GM12878 (cell line): ENCODE measurements at regions not wholly inside any gene's neighbourhood (a gene's known extent, or its start where the extent isn't known, plus 50 kb on each side); places are given as distances from the start of the nearest gene placed in this dataset.

Source experiments
- ATAC-seq: fragments of 200-7000 bp; cut with Tn5 transposase; 3 replicates; pipeline ENCODE4 v1.9.1; 2020; ENCODE audit warnings: mild to moderate bottlenecking, moderate library complexity
- BruUV-seq: library from RNA; stranded (reverse); fragments of 400-500 nt; replicated peaks from 2 replicates; lab custom pipeline; 2021; lab: Mats Ljungman, UMichigan
- CTCF ChIA-PET: fragments of 300-600 bp; sonication (Branson Sonifier 250); formaldehyde crosslinking; extraction: SDS; loops from one replicate; lab custom pipeline; 2021; ENCODE audit warnings: inconsistent platforms; lab: Yijun Ruan, JAX
- POLR2A ChIA-PET: fragments of 350-600 bp; formaldehyde crosslinking; extraction: SDS; loops from one replicate; lab custom pipeline; 2021; ENCODE audit warnings: inconsistent platforms; lab: Charles Lee
- RAD21 ChIA-PET: fragments of 300-600 bp; sonication (Branson Sonifier 250); formaldehyde crosslinking; loops from one replicate; lab custom pipeline; 2023; ENCODE audit warnings: antibody characterized with exemption; ENCODE audit not compliant: unreplicated experiment; lab: Charles Lee
- SMC1A ChIA-PET: fragments of 300-600 bp; sonication (Branson Sonifier 250); formaldehyde crosslinking; loops from one replicate; lab custom pipeline; 2023; ENCODE audit not compliant: unreplicated experiment, uncharacterized antibody; lab: Charles Lee
- DNase-seq: peaks from one replicate; pipeline ENCODE4 v3.0.0-alpha.2; 2011; ENCODE audit warnings: low read depth, low spot score
- FAIRE-seq: peaks from 3 replicates; lab custom pipeline; 2011; peaks lifted over from hg19 to GRCh38; lab: Jason Lieb, UNC
- H2AFZ ChIP-seq: 2 replicates; pipeline ENCODE4 v1.6.0; 2011; ENCODE audit warnings: low read depth, low read length, control low read depth; ENCODE audit not compliant: control insufficient read depth
- H3K27ac ChIP-seq: 2 replicates; pipeline ENCODE4 v1.5.1; 2011; ENCODE audit warnings: control low read depth; ENCODE audit not compliant: control insufficient read depth, insufficient read depth
- H3K27me3 ChIP-seq, 2 experiments: replicated peaks in 1 of 2; 2 replicates each; pipeline versions ENCODE4 v1.6.0 to v1.6.1; 2011; ENCODE audit warnings: low read length in 1 of 2; ENCODE audit not compliant: control insufficient read depth in 2 of 2, insufficient read depth in 2 of 2
- H3K36me3 ChIP-seq, 2 experiments: 2 replicates each; pipeline ENCODE4 v1.5.1; 2011; ENCODE audit warnings: low read length in 1 of 2; ENCODE audit not compliant: control insufficient read depth in 2 of 2, insufficient read depth in 2 of 2
- H3K4me1 ChIP-seq: 2 replicates; pipeline ENCODE4 v1.6.1; 2011; ENCODE audit warnings: mild to moderate bottlenecking, low read length, moderate library complexity, mixed read lengths; ENCODE audit not compliant: control insufficient read depth, insufficient read depth
- H3K4me2 ChIP-seq: 2 replicates; pipeline ENCODE4 v1.6.0; 2011; ENCODE audit warnings: control low read depth; ENCODE audit not compliant: control insufficient read depth, insufficient read depth
- H3K4me3 ChIP-seq: fragments of 200-600 bp; sonication (generic); 2 replicates; pipeline ENCODE4 v1.5.1; 2016
- H3K79me2 ChIP-seq: 2 replicates; pipeline ENCODE4 v1.6.0; 2011; ENCODE audit warnings: low read length; ENCODE audit not compliant: control insufficient read depth, insufficient read depth
- H3K9ac ChIP-seq: 2 replicates; pipeline ENCODE4 v1.8.0; 2011; ENCODE audit warnings: low read length, control low read depth, mixed read lengths; ENCODE audit not compliant: control insufficient read depth, insufficient read depth
- H3K9me3 ChIP-seq: replicated peaks from 3 replicates; pipeline ENCODE4 v1.5.1; 2011; ENCODE audit warnings: mild to moderate bottlenecking, low read length; ENCODE audit not compliant: control insufficient read depth, insufficient read depth
- H4K20me1 ChIP-seq: 2 replicates; pipeline ENCODE4 v1.6.0; 2011; ENCODE audit not compliant: control insufficient read depth, insufficient read depth
- BCL3 ChIP-seq: IDR thresholded peaks from 2 replicates; pipeline ENCODE4 v1.6.1; 2011; ENCODE audit warnings: borderline replicate concordance, low read depth, mild to moderate bottlenecking, moderate library complexity, low read length; ENCODE audit not compliant: insufficient read depth, poor library complexity, severe bottlenecking
- BHLHE40 ChIP-seq, 2 experiments: fragments of 450-650 bp in 1 of 2; IDR thresholded peaks; 2 replicates each; pipeline ENCODE4 v1.6.1; 2011 to 2017; ENCODE audit warnings: low read depth in 2 of 2, borderline replicate concordance in 1 of 2, improper control_type of control experiment in 1 of 2, low read length in 1 of 2, mild to moderate bottlenecking in 1 of 2
- FOXK2 ChIP-seq: fragments of 450-650 bp; IDR thresholded peaks from 2 replicates; pipeline ENCODE4 v1.6.1; 2017; ENCODE audit warnings: mild to moderate bottlenecking, moderate library complexity
- IRF4 ChIP-seq: IDR thresholded peaks from 2 replicates; pipeline ENCODE4 v1.6.1; 2011; ENCODE audit warnings: low read depth, low read length
- KAT2A ChIP-seq: conservative IDR thresholded peaks from 2 replicates; pipeline ENCODE4 v1.6.1; 2011; ENCODE audit warnings: low read depth, low read length; ENCODE audit not compliant: control insufficient read depth
- MLLT1 ChIP-seq: fragments of 450-650 bp; IDR thresholded peaks from 2 replicates; pipeline ENCODE4 v1.6.1; 2016; ENCODE audit warnings: mild to moderate bottlenecking
- MTA2 ChIP-seq: fragments of 450-650 bp; IDR thresholded peaks from 2 replicates; pipeline ENCODE4 v1.6.1; 2016; ENCODE audit warnings: low read depth, mild to moderate bottlenecking, moderate library complexity
- MYC ChIP-seq: IDR thresholded peaks from 2 replicates; pipeline ENCODE4 v1.6.1; 2011; ENCODE audit warnings: mild to moderate bottlenecking, low read length, moderate library complexity, inconsistent platforms; ENCODE audit not compliant: insufficient read depth, insufficient replicate concordance, insufficient read length, severe bottlenecking
- POLR2AphosphoS2 ChIP-seq: IDR thresholded peaks from 2 replicates; pipeline ENCODE4 v1.6.1; 2011; ENCODE audit warnings: low read depth, mild to moderate bottlenecking, low read length, improper control_type of control experiment, moderate library complexity
- SREBF1 ChIP-seq: IDR thresholded peaks from 2 replicates; pipeline ENCODE4 v1.6.1; 2012; ENCODE audit warnings: mild to moderate bottlenecking, low read length
- SRF ChIP-seq, 2 experiments: IDR thresholded peaks; 2 replicates each; pipeline ENCODE4 v1.6.1; 2011; ENCODE audit warnings: low read depth in 2 of 2, low read length in 2 of 2, mild to moderate bottlenecking in 1 of 2, moderate library complexity in 1 of 2
- STAT3 ChIP-seq: IDR thresholded peaks from 2 replicates; pipeline ENCODE4 v1.6.1; 2011; ENCODE audit warnings: low read depth, low read length, improper control_type of control experiment
- TBL1XR1 ChIP-seq: IDR thresholded peaks from 2 replicates; pipeline ENCODE4 v1.6.1; 2012; ENCODE audit warnings: low read depth, low read length, improper control_type of control experiment
- ZZZ3 ChIP-seq: IDR thresholded peaks from 2 replicates; pipeline ENCODE4 v1.6.1; 2011; ENCODE audit warnings: low read depth; ENCODE audit not compliant: control insufficient read depth, insufficient read length
- WGBS: methylation state at CpG from one replicate; pipeline ENCODE4 v1.1.6; 2016; ENCODE audit warnings: low lambda C conversion rate; ENCODE audit not compliant: insufficient replicate concordance, insufficient coverage; ENCODE audit errors: missing lambda C conversion rate; 5-methylcytosine and 5-hydroxymethylcytosine counted together
- in situ Hi-C: fragments of 300-500 bp; cut with MboI; formaldehyde crosslinking; loops from 9 replicates; pipeline ENCODE4 v1.14.3; 2018; ENCODE audit warnings: mixed read lengths
- intact Hi-C: fragments of 100-400 bp; cut with micrococcal nuclease; formaldehyde crosslinking; loops from one replicate; pipeline ENCODE4 v1.14.2; 2022; ENCODE audit not compliant: unreplicated experiment

- no peak for DNase-seq
- no peaks in the 10 kb centered on the region for H4K20me1 ChIP-seq
- no peak overlapping the region for H3K4me3 ChIP-seq
- no peaks in the 10 kb centered on the region for H3K36me3 ChIP-seq
- no peaks in the 10 kb centered on the region for H3K9me3 ChIP-seq
- POLR2A ChIA-PET = no interaction called here
- H3K27me3 ChIP-seq = no peaks in the 10 kb centered on the region
- no peak overlapping the region for H3K27ac ChIP-seq
- CTCF ChIA-PET = no interaction called here
- no peak for FAIRE-seq
- in situ Hi-C loops (no loop called here), intact Hi-C loops (no loop called here)
- no peak overlapping the region for H3K4me2 ChIP-seq
- SMC1A ChIA-PET = no interaction called here
- WGBS = 0% methylated on average over 4 of the region's 4 CpGs
- H3K79me2 ChIP-seq = no peaks in the 10 kb centered on the region
- H3K4me1 ChIP-seq = no peaks in the 10 kb centered on the region
- no peak overlapping the region for H3K9ac ChIP-seq
- ATAC-seq = no peak
- RAD21 ChIA-PET = no interaction called here
- TF ChIP-seq BHLHE40 (IDR thresholded peaks at IDR 0.05; ENCODE audit: borderline replicate concordance in 1 of 2, low read depth in 2 of 2, low read length in 1 of 2) (no peak), TBL1XR1 (no peak), SREBF1 (no peak), POLR2AphosphoS2 (no peak), BCL3 (no peak), KAT2A (no peak), IRF4 (no peak), MTA2 (no peak), FOXK2 (no peak), STAT3 (no peak), SRF (IDR thresholded peaks at IDR 0.05; ENCODE audit: low read depth in 2 of 2, low read length in 2 of 2) (no peak), ZZZ3 (no peak), MLLT1 (no peak), MYC (no peak)
- BruUV-seq = no TSS peak
- no peak overlapping the region for H2AFZ ChIP-seq
Observed at GRCh38 chr11:42473106-42473505, 838.7 kb upstream of the API5 start.
